ENCODE measurements at regions not wholly inside any gene's neighbourhood (a gene's known extent, or its start where the extent isn't known, plus 50 kb on each side); places are given as distances from the start of the nearest gene placed in this dataset.
"Not testable (repeated sequence)": the region's sequence is repeated elsewhere in the genome, so short reads cannot be mapped to it uniquely, and the experiment has no call there.

DNA sequence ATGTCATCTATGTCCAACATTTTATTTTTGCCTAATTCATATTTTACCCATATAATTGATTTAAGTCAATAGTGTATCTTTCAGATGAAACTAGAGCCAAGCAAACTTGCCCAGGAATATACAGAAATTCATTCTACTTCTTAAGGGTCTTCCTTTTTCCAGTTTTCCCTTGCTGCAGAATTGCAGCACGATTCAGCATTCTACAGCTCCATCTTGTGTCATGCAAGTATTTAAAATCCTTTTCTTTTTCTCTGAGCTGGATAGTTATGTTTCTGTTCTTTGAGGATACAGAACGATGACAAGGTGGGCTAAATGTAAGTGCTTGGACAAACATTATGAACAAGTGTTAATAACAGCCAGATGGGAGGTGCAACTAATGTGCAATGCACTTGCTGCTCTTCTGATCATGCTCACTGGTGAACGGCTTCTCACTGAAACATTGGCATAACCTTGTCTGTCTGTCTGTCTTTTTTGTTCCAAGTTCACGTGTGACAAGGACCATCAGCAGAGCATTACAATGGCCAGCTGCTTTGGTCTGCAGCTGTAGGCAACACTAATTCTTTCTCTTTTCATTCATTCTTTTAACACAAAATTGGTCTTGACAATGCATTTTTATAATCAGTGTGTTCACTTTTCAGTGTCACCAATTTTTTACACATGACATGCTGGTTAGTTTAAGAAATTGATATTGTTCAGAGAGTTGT is 1821.7 kb downstream of the ARAP2 start:
- DNase-seq (ENCODE audit: low read depth in 3 of 3): no peak

DNA sequence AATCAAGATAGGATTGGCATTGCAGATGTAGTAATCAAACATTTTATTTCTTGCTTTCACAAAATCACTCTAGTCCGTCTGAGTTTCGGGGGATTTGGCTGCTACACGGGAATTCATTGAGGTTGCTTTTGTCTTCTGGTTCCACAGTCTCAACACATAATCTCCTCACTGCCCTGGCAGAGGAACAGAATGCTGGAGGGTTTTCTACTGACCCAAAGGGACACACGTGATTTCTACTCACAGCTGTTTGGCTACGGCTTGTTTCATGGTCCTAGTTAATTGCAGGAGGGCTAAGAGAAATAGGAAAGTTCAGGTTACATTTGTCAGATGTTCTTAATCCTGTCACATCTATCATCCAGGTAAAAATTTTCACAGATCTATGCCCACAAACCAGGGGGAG is 1811.6 kb downstream of the ARAP2 start:
- DNase-seq (ENCODE audit: low read depth in 3 of 3): no peak

DNA sequence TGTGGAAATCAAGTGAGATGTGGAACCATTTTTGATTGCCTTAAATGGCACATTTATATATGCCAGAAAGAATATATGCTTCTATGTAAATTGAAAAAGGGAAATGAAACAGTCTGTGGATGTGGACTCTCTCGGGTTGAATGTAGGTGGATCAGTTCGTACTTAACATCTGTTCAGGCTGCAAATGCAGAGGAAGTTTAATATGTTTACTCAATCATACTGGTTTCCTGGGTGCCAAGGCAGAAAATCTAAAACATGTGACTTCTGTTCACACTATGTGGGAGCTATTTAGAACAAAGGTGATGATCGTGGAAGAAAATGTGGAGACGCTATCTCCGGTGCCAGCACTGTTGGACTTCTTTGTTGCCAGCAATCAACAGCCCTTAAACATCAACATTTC is 1809.9 kb downstream of the ARAP2 start:
- DNase-seq (ENCODE audit: low read depth in 3 of 3): not testable (repeated sequence)

DNA sequence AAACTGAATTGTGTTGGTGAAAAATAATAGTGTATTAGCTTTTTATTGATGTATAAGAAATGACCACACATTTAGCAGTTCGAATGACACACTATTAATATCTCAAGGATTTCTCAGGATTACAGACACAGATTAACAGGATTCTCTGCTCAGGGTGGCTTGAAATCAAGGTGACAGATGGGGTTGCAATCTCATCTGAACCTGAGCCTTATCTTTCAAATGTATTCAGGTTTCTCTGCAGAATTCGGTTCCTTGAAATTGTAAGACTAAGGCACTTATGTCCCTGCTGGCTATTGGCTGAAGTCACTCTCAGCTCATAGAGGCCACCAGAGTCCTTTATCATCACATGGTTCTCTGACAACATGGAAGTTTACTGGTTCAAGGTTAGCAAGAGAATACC is 1780.1 kb downstream of the ARAP2 start:
- no peak for DNase-seq (ENCODE audit: low read depth in 3 of 3)

DNA sequence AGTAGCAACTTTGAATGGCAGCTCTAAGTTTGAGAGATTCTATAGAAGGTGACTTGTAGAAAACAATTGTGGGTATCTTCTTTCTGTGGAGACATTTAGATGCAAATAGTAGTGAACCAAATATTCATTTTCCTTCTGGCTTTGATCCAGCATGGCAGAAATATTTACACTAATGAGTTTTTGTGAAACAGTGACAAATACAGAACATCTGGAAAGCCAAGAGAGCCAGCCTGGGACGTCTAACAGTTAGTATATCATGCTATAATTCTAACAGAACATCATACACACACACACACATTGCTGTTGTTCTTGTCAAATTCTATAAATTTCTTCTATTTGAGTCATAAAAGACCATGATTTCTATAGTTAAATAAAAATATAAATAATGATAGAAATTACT is 1777.9 kb downstream of the ARAP2 start:
- no peak for DNase-seq (ENCODE audit: low read depth in 3 of 3)

DNA sequence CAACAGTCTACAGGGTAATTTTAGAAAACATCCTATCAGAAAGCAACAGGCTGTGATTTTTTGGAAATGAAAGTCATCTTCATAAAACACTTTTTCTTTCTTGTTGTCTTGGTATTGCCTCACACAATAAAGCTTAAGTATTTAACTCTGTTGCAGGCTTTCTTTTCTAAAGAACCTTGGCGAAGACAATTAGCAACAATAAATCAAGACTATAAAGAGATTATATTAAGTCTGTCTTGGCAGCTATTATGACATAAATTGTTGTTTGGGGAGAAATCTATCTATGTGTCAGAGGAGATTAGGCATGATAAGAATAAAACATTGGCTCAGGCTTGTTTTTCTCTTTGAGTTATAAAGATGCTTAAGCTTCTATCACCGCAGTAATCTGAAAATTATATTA is 1774.8 kb downstream of the ARAP2 start:
- DNase-seq (ENCODE audit: low read depth in 3 of 3): no peak

DNA sequence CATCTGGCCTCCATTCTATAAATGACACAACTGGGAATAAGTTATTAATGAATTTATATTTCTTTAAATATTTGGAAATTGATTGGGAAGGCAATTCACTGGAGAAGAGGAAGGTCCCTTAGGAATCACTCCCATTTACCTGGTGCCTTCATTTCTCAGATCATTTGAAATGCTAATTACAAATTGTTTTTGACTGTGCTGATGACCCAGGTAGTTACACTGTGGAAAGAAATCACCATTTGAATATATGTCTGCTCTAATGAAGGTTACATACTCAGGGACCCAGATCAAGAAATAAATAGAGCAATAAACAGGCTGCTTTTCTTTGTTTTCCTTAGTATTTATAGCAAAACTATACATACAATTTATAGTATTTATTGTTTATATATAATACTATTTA is 1759.1 kb downstream of the ARAP2 start:
- no peak for DNase-seq (ENCODE audit: low read depth in 3 of 3)

DNA sequence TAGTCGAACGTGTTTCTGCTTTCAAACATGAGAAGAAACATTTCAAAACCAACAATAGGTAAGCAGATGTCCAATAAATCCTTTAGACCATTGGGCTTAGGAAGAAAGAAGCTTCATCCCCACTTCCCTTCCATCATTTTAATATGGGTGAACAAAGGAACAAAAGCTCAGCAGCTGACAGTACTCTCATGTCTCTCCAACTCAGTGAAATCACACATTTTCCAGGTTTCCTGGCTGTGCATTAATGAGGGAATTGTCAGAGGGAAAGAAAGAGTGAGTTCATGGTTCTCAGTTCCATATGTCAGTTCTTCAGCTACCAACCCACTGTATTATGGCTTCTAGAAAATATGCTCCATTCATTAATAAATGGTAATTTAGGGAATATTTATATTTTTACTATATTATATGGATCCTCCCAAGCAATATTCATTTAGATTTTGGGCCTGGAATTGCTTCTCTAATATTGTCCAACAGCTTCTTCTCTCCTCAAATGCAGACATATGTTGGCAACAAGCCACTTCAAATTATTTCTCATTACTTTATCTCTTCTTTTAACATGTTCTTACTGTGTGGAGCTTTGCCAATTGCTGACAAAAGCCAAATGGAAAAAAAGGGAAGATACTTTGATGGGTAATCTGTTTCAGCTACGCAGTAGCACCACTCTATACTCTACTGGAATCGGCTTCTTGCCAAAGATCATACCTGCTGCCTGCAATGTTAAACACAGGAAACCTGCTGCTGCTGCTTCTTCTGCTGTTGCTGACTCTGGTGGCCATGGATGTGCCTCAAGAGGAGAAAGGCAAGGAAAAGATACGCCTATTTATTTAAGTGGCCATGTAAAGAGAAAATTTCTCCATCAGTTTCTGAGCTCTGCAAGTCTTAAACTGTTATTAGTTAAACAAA is 1757.6 kb downstream of the ARAP2 start:
- no peak for DNase-seq (ENCODE audit: low read depth in 3 of 3)

DNA sequence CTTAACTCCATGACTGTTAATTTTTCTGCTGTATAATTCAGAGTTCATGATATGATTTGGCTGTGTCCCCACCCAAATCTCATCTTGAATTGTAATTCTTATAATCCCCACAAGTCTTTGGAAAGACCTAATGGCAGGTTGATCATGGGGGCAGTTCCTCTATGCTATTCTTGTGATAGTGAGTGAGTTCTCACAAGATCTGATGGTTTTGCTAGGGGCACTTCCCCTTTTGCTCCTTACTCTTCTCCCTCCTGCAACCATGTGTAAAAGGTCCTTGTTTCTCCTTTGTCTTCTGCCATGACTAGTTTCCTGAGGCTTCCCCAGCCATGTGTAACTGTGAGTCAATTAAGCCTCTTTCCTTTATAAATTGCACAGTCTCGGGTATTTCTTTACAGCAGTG is 1751.9 kb downstream of the ARAP2 start:
- DNase-seq (ENCODE audit: low read depth in 3 of 3): no peak

DNA sequence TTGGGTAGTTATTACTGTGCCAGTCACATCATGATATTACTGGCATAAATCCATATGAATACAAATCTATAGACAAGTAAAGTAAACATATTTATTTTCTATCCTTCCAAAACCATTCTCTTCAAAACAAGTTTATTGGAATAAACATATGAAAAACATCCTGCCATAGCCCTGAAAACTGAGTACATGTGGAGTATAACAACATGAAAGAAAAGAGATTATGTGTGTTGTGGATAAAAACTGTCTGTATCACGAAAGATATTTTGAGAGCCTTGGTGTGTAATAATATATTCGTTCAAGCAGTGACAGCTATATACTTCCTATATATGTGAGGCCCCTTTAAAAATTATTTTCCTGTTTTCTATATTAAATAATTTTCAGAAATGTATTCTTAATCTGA is 1742.2 kb downstream of the ARAP2 start:
- no peak for DNase-seq (ENCODE audit: low read depth in 3 of 3)

DNA sequence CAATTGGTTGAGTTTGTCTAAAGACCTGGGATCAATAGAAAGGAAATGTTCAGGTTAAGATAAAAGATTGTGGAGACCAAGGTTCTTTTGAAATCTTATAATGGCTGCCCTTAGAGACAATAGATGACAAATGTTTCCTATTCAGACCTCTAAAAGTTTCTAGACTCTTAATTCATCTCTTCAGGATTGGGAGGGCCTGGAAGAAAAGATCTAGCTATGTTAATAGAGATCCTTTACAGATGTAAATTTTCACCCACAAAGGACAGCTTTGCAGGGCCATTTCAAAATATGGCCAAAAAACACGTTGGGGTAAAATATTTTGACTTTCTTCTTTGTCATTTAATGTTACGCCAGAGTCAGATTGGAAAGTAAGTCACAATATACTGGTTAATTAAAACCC is 1739.6 kb downstream of the ARAP2 start:
- DNase-seq (ENCODE audit: low read depth in 3 of 3): not testable (repeated sequence)

DNA sequence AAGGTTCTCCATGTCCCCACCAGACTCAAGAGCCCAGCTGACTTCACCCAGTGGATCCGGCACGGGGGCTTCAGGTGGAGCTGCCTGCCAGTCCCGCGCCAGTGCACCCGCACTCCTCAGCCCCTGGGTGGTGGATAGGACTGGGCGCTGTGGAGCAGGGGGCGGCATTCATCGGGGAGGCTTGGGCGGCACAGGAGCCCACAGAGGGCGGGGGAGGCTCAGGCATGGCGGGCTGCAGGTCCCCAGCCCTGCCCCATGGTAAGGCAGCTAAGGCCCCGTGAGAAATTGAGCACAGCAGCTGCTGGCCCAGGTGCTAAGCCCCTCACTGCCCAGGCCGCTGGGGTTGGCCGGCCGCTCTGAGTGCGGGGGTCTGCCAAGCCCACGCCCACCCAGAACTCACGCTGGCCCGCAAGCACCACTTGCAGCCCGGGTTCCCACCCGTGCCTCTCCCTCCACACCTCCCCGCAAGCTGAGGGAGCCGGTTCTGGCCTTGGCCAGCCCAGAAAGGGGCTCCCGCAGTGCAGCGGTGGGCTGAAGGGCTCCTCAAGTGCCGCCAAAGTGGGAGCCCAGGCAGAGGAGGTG is 1737.7 kb downstream of the ARAP2 start:
- DNase-seq (ENCODE audit: low read depth in 3 of 3): not testable (repeated sequence)

DNA sequence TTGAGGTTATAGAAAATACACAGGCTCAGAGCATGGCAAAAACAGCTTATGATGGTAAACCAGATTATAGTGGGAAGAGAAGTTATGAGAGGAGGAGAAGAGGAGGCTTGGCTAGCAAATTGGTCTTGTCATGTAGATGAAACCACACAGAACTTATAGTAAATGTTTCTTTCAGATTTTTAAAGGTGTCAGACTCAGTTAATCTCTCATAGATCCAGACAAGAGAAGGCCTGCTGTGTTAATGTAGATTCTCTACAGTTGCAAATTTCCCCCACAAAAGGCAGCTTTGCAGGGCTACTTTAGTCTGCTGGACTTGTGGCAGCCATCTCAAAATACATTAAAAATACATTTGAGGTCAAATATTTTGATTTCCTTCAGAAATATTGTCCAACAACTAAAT is 1731.7 kb downstream of the ARAP2 start:
- no peak for DNase-seq (ENCODE audit: low read depth in 3 of 3)

DNA sequence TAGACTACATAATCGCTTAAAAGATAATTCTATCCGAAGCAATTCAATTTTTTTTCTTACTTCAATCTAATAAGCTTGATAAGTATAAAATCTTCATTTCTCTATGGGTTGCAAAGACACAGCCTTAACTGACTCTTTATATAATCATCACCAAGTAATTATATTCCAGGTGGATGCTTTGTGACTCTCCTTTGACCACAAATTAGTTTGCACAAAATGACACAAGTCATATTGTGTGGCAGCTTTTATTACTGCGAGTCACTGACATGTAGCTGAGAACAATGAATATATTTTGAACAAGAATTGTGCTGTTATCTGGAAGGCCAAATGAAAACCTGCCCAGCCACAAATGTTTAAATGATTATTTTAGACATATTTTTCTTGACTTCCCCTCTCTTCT is 1727.8 kb downstream of the ARAP2 start:
- no peak for DNase-seq (ENCODE audit: low read depth in 3 of 3)

DNA sequence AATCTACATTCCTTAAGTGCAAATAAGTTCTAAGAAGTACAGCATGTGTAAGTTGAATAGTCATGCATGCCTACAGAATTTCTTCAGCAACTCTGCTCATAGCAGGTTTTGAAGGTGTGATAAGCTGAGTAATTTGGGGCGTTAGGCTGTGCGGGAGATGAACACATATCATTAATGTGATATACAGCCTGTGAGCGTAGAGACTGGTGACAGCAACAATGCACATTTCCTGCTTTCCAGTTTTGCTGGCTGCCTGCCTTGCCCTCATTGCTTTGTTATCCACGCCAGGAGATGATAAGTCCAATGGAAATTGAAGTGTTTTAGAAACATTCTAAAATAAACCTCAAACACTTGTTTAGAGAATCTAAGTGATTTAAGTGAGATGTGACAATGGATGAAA is 1709.4 kb downstream of the ARAP2 start:
- no peak for DNase-seq (ENCODE audit: low read depth in 3 of 3)

DNA sequence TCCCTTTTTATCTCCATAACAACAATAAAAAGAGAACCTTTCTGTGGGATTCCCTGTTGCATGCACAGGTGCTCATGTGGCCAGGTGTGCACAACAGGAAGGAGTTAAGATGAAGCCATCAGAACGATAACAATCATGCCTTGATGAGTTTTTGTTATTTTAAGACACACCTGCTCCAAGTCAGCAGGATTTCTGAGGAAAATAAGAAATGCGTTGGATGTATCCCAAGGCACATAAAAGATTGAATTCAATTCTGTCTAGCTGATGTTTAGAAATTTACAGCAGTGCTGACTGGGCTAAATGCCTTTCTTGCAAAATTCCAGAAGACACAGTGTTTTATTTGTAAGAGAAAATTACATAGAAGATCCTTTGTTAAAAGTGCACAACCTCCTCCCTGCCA is 1678.2 kb downstream of the ARAP2 start:
- no peak for DNase-seq (ENCODE audit: low read depth in 3 of 3)

DNA sequence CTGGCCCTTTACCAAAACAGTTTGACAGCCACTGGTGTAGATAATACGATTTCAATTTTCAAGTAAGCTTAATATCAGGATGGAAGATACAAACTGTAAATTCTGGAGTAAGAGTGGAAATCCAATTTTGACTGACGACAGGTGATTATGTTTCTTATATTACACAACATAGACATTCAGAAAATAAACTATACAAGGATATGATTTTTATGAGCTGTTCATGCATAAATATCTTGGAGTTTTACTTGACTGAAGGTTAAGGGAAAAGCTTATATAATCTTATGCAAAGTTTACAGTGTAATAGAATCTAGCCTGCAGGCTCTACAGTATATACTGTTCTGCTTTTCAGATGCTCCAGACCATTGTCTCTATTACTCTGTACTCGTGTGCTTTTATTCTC is 1672.3 kb downstream of the ARAP2 start:
- no peak for DNase-seq (ENCODE audit: low read depth in 3 of 3)

DNA sequence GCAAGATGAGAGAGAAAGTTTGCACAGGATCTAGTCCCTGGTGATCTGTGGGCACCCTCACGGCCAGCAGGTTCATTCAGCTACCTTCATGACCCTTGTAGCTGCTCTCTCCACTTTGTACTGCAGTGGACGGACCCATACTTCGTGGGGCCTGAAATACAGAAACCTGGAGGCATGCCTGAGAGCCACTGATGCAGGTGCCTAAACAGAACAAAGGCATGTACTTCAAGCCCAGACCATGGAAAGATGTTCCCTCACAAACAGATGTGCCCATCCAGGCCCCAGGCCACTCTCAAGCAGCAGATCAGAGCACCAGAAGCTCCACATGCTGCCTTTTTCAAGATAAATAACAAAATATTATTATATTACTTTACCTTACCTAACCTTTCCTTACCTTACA is 1629.0 kb downstream of the ARAP2 start:
- DNase-seq (ENCODE audit: low read depth in 3 of 3): no peak

DNA sequence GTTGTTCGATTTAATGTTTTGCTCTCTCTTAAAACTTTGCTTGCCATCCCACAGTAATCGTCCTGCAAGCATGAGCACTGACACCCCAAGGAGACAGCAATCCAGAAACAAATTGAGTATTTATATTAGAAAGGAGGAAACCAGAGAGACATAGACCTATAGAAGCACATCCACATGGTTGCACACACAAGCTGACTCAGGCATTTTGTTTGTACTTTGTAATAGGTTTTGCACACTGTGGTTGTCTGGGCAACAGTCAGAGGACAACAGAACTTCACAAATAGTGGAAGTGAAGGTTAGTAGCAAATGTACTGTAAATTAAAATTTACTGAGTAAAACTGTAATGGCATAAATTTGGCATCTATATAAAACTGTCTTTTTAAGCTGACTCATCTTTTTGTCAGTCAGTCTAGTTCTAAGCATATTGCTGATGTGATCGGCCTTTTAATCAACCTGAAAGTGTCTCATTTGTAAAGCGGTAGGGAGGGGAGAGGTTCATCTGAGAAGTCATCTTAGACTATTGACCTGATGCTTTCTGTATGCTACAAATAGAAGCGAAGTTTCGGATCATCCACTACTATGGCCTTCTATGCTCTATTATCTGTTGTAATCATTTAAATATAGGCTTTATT is 1624.7 kb downstream of the ARAP2 start:
- DNase-seq (ENCODE audit: low read depth in 3 of 3): no peak

DNA sequence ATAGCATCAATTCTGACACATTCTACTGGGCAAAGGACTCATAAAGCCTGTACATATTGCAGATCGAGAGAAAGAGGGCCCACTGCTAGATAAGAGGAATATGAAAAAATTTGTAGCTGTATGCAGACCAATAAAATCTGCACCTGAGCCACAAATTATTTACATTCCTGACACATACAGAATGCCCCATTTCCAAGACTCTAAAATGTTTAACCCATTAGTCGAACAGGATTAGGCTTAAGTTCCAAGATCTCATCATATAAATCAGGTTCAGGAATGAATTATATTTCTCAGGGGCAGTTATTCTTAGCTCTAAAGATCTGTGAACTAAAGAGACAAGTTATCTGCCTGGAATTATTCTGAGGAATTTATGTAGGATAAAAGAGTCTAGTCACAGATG is 1615.8 kb downstream of the ARAP2 start:
- no peak for DNase-seq (ENCODE audit: low read depth in 3 of 3)

DNA sequence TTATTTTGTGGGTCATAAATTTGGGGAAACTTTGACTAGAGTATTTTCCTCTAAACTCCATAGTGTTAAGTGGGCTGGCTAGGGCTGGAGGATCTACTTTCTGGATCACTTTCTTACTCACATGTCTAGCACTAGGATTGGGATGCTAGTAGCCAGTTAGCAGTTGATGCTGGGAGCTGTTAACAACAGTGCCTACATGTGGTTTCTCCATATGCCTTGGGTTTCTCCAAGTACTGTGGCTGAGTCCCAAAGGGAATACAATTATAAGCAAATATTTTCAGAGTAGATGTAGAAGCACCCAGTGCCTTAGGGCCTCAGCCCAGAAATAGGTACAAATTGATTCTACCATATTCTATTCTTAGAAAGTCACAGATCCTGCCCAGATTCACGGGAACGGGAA is 1614.9 kb downstream of the ARAP2 start:
- no peak for DNase-seq (ENCODE audit: low read depth in 3 of 3)

DNA sequence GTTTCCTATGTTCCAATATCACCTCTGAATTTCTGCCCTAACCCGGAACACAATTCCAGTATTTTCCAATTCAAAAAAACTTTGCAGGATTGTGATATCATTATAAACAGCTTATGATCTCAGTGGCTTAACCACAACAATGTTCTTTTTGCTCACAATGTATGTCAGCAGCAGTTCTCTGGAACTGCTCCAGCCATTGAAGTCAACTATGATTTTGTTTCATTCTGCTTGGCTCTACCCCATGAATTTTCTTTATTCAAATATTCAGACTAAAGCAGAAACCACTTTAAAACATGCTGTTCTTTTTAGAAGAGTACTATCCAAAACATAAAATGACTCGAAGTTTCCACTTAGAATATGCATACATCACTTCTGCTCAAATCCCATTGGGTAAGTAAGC is 1611.1 kb downstream of the ARAP2 start:
- no peak for DNase-seq (ENCODE audit: low read depth in 3 of 3)

DNA sequence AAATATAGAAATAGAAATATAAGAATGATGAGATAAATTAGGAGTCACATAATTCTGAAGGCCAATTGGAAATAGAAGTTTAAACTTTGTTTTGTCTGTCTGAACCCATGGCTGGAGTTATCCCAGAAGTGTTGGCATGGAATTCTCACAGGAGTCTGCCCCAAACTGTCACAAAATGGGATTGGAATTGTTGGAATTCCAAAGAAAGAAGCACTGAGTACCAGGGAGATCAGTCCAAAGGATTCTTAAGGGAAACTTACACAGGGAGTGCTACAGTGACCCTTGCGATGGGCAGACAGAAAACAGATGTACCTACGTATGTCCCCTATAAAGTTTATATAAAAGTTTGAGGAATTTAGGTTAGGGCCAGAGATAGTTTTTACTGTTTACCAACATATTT is 1607.7 kb downstream of the ARAP2 start:
- DNase-seq (ENCODE audit: low read depth in 3 of 3): no peak

Data from stimulated activated CD4-positive, alpha-beta T cell treated with anti-CD3 and anti-CD28 coated beads, TNF-alpha, amount 100 ng/mL, for 24 hours (primary cell).